Bronchial epithelial cell (primary cell): ENCODE measurements at regions not wholly inside any gene's neighbourhood (a gene's known extent, or its start where the extent isn't known, plus 50 kb on each side); places are given as distances from the start of the nearest gene placed in this dataset.

Experiments used
- DNase-seq: peaks from one replicate; pipeline ENCODE4 v3.0.0-alpha.2; 2010; ENCODE audit warnings: low read depth
- FAIRE-seq: peaks from 2 replicates; lab custom pipeline; 2011; peaks lifted over from hg19 to GRCh38; lab: Jason Lieb, UNC
- H3K27me3 ChIP-seq: 2 replicates; pipeline ENCODE4 v1.5.1; 2011; ENCODE audit warnings: low read length; ENCODE audit not compliant: control insufficient read depth, insufficient read depth
- H3K36me3 ChIP-seq: 2 replicates; pipeline ENCODE4 v1.5.1; 2011; ENCODE audit warnings: low read length; ENCODE audit not compliant: control insufficient read depth, insufficient read depth
- H3K4me3 ChIP-seq: 2 replicates; pipeline ENCODE4 v1.5.1; 2011; ENCODE audit warnings: mild to moderate bottlenecking, low read depth, low read length, control low read depth
- CTCF ChIP-seq: IDR thresholded peaks from 2 replicates; pipeline ENCODE4 v1.5.1; 2011; ENCODE audit warnings: mild to moderate bottlenecking, moderate library complexity, low read length, control low read depth, inconsistent platforms; ENCODE audit not compliant: insufficient read depth, severe bottlenecking

GRCh38 chr1:98048751-98049325 lies 128.0 kb upstream of the DPYD start:
- DNase-seq (no peak), FAIRE-seq (no peak)
- peaks cover 28% of the 10 kb centered on the region for H3K27me3 ChIP-seq
- H3K36me3 ChIP-seq = no peaks in the 10 kb centered on the region
- no peak overlapping the region for H3K4me3 ChIP-seq
- no peak for TF ChIP-seq CTCF

GRCh38 chr1:98048244-98048643 lies 127.4 kb upstream of the DPYD start:
- Histone ChIP-seq H3K36me3 (no peaks in the 10 kb centered on the region), H3K4me3 (no peak overlapping the region), H3K27me3 (peaks cover 29% of the 10 kb centered on the region)
- peak; percentile 23 for TF ChIP-seq CTCF
- FAIRE-seq = peak; percentile 77
- peak; percentile 67 for DNase-seq

DNA sequence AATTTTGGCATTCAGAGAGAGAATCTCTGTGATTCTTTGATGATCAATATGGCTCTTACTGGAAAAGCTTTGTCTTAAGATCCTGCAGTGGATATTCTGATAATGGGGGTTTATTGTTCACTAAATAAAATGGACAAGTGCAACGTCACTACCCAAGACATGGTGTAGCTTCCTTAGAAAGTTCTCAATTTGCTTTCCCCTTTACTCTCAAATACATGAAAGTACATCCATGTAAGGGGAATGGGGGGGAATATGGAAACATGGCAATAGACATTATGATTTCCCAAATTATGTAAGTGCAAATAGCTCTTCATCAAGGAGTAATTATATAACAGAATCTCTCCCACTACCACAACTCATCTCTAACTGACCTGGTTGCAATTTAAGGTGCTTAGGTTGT lies 126.3 kb upstream of the DPYD start:
- FAIRE-seq = no peak
- no peaks in the 10 kb centered on the region for H3K36me3 ChIP-seq
- no peak for DNase-seq
- no peak overlapping the region for H3K4me3 ChIP-seq
- peaks cover 31% of the 10 kb centered on the region for H3K27me3 ChIP-seq
- TF ChIP-seq CTCF = no peak

DNA sequence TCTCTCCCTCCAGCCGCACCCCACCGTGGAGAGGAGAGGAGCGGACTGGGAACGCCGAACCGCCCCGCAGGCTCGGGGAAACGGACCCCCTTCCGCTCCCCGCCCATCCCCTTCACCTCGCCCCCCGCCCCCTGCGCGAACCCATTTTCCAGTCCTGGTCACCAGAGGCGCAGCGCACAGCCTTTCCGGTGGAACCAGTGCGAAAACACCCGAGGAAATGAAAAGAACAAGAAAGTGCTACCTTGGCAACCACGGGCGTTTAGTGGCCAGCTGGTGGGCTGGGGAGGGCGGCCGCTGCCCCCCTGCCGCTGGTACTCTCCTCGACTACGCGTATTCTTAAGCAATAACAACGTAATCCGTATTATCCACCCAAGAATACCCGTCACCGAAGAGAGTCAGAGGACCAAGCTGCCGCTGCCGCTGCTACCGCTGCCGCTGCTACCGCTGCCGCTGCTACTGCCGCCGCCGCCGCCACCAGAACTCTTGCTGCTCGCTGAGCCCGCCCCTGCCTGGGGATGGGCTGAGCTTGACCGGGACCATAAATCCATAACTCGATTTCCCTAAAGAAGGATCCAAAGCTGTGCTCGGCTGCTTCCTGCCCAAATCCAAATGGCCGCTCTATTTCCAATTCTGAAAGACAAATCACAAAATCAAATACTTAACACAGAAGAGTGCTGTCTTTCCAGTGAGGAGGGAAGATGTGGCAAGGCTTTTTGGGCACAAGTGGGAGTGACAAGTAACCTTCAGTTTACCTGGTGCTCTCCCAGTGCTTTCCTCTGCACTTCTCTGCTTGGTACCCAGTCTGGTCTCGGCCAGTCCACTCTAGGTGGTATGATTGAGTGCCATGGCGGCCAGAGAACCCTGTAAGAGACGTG lies 125.2 kb upstream of the DPYD start:
- Histone ChIP-seq H3K4me3 (peak overlapping the region; percentile 52), H3K27me3 (peaks cover 31% of the 10 kb centered on the region), H3K36me3 (no peaks in the 10 kb centered on the region)
- TF ChIP-seq CTCF = no peak
- FAIRE-seq (no peak), DNase-seq (no peak)

- Histone ChIP-seq H3K4me3 (peak overlapping the region; percentile 52), H3K27me3 (peaks cover 30% of the 10 kb centered on the region), H3K36me3 (no peaks in the 10 kb centered on the region)
- TF ChIP-seq CTCF = no peak
- DNase-seq (peak; percentile 39), FAIRE-seq (no peak)
Observed at GRCh38 chr1:98045211-98045766, 124.5 kb upstream of the DPYD start.
